Loucy (cell line): ENCODE measurements at regions not wholly inside any gene's neighbourhood (a gene's known extent, or its start where the extent isn't known, plus 50 kb on each side); places are given as distances from the start of the nearest gene placed in this dataset.

Experiments
- CTCF ChIP-seq: fragments of 200-600 bp; sonication (generic); conservative IDR thresholded peaks from 2 replicates; pipeline ENCODE4 v1.5.1; 2014; ENCODE audit warnings: mild to moderate bottlenecking, antibody characterized with exemption, low read length
- EZH2phosphoT487 ChIP-seq: fragments of 200-600 bp; IDR thresholded peaks from 2 replicates; pipeline ENCODE4 v1.6.1; 2018; ENCODE audit warnings: antibody characterized with exemption, mild to moderate bottlenecking, moderate library complexity, borderline replicate concordance

- no peak for TF ChIP-seq CTCF
- no peak for TF ChIP-seq EZH2phosphoT487
Measured at GRCh38 chr10:65312876-65313275, 1613.0 kb upstream of the LRRTM3 start.
